ENCODE measurements at regions not wholly inside any gene's neighbourhood (a gene's known extent, or its start where the extent isn't known, plus 50 kb on each side); places are given as distances from the start of the nearest gene placed in this dataset.
A peak's percentile ranks its signal among the peaks of the same experiment; 100 is the strongest.

- DNase-seq = no peak
Measured at GRCh38 chr2:43171789-43172188, 54.6 kb downstream of the ZFP36L2 start.

DNA sequence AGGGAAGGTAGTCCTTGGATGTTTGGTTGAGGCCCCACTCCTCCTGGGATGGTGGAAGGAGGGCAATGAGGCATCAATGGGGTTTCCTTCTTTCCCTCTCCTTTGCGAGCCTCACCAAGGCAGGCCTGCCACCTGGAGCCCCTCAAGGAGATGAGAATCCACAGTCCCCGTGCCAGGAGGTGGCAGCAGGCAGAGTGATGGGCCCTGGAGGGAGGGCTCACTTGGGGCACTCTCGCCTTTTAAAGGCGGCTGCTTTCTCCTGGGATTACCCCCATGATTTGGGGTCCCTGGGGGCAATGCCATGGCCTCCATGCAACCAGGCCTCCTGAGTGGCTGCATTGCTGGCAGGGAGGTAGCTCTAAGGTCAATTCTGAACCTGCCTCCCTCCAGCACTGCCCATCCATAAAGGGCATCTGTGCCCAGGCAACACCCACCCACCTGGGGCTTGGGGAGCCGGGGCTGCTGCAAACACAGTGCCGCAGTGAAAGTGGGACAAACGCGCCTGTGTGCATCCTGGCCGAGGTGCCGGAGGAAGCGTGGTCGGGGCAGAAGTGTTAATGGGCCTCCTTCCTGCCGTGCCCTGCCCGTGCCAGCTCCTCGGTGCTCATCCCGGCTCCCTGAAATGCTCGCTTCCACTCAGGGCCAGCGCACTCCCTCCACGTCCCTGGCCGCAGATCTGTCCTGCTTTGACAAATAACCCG, 55.9 kb downstream of the ZFP36L2 start:
- DNase-seq = no peak

DNA sequence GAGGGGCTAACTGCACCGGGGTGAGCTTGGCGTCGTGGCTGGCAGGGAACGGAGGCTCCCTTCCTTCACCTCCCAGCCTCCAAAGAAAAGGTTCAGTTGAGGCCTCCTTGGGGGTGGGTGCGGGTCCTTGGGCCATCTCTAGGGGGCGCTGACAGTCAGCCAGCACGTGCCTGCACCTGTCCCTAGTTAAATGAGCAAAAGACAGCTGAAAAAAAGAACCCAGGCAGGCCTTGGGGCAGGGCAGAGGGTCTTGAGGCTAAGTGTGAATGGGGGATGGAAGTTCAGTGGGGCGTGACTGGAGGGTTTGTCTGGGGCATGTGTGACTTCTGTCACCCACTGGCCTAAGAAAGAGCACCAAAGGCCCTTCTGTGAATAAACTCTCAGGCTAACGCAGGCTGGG, 56.4 kb downstream of the ZFP36L2 start:
- peak; percentile 61 for DNase-seq

GRCh38 chr2:43169099-43169945, 57.1 kb downstream of the ZFP36L2 start:
- DNase-seq = no peak

- DNase-seq = no peak
Measured at GRCh38 chr2:43168016-43168369, 58.4 kb downstream of the ZFP36L2 start.

GRCh38 chr2:43165378-43166069, 60.9 kb downstream of the ZFP36L2 start:
- DNase-seq = no peak

GRCh38 chr2:43164686-43165085, 61.7 kb downstream of the ZFP36L2 start:
- no peak for DNase-seq

GRCh38 chr2:43163584-43164270, 62.7 kb downstream of the ZFP36L2 start:
- DNase-seq = no peak

- no peak for DNase-seq
Measured at GRCh38 chr2:43162511-43162776, 64.0 kb downstream of the ZFP36L2 start.

GRCh38 chr2:43161650-43162510, 64.5 kb downstream of the ZFP36L2 start:
- DNase-seq = no peak

- no peak for DNase-seq
Measured at GRCh38 chr2:43160778-43161177, 65.6 kb downstream of the ZFP36L2 start.

DNA sequence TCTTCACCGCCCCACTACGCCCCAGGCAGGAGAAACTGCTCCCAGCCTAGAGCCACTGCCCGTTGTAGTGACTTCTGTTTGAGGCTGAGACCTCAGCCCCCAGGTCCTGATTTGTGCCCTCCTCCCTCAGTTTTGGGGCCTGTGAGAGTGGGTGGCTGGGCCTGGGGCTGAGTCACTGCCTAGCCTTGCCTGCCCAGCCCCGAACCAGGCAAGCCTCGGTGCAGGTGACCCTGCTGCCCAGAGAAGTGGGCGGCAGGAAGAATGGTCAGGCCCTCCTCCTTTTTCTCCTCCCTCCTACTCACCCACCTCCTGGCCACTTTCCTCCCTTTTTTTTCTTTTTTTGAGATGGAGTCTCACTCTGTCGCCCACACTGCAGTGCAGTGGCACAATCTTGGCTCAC, 66.6 kb downstream of the ZFP36L2 start:
- DNase-seq = no peak

GRCh38 chr2:43158259-43158880, 68.0 kb downstream of the ZFP36L2 start:
- DNase-seq = peak; percentile 38

DNA sequence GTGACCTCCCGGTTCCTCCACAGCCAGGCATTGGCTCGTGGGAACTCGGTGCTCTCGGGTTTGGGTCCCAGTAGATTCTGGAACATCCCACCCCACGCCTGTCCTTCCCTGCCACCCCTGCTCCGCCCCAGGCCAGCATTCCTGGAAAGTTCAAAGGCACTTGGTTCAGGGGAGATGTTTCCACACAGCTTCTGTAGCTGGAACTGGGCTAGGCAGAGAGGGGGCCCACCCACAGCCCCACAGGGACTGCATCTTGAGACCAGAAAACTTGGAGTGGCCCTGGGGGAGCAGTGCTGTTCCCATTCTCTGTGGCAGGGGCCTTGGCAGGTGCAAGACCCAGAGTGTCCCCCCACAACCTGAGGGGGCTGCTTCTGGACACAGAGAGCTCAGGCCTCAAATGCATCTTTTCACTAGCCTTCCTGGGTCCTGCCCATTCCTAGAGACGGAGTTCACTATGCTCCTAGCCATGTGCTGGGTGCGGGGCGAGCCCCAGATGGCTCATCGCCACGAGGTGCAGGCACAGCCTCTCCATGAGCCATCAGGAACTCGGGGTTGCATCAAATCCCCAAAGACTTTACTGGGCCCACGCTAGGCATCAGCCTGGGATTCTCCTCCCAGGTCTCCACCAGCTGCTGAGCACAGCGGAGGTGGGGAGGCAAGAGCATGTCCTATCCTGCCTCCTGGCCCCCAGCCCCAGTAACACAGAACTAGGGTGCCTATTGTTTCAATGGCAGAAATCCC, 68.7 kb downstream of the ZFP36L2 start:
- no peak for DNase-seq

- DNase-seq = no peak
Measured at GRCh38 chr2:43155851-43156411, 70.5 kb downstream of the ZFP36L2 start.

- DNase-seq = no peak
Measured at GRCh38 chr2:43154685-43155084, 71.7 kb downstream of the ZFP36L2 start.

DNA sequence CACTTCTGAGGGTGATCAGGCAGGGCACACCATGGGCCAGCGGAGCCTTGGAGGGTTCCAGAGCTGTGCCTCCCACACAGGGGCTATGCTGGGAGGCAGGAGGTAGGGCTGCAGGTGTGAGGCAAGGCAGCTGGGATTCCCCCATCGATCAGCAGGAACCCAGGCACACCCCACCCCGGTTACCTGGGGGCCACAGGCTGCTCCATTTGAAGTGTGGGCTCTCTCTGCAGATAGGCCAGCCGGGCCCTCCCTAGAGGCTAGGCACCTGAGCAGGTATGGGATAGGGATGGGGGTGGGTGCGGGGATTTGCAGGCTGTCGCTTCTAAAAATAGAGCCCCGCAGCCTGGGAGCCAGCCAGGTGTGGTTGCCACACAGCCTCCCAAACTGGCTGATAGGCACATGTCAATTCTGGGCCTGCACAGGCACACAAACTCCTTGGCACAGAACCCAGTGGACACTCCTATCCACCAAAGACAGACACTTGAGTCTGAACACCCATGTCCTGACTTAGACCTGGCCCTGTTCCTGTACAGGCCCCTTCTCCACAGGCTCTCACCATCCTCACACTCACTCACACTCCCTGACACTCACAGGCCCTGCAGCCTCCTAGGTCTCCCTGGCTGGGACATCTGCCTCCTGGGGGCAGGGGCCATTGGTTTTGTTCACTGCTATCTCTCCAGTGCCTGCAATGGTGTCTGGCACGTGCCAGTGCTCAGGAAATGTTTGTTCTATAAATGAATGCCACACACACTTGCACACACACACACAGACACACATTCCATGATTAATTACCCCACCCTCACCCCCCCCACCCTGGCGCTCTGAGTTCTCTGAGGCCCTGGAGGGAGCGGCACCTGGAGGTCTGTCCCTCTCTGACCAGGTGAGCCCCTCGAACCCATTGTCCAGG, 73.4 kb downstream of the ZFP36L2 start:
- DNase-seq = no peak

DNA sequence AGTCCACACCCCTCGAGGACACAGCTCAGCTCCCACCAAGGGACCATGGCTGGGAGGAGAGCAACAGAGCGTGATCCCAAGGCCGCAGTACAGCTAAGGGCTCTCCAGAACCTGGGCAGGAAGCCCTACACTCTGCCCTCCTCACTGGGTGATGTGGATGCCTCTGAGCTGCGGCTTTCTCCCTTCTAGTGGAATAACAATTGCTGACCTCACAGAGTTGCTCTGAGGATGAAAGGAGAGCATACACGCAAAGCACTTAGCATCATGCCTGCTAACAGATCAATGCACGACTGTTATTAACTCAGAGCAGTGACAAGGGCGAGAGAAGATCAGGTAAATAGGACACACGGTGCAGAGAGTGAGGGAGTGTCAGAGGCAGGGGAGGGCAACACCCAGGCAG, 74.2 kb downstream of the ZFP36L2 start:
- no peak for DNase-seq

- DNase-seq = no peak
Measured at GRCh38 chr2:43149482-43150107, 76.8 kb downstream of the ZFP36L2 start.
